ENCODE measurements at regions not wholly inside any gene's neighbourhood (a gene's known extent, or its start where the extent isn't known, plus 50 kb on each side); places are given as distances from the start of the nearest gene placed in this dataset.
"Not testable (repeated sequence)": the region's sequence is repeated elsewhere in the genome, so short reads cannot be mapped to it uniquely, and the experiment has no call there.

- DNase-seq = no peak
Observed at GRCh38 chr18:49693717-49694005, 119.7 kb downstream of the ACAA2 start.

DNA sequence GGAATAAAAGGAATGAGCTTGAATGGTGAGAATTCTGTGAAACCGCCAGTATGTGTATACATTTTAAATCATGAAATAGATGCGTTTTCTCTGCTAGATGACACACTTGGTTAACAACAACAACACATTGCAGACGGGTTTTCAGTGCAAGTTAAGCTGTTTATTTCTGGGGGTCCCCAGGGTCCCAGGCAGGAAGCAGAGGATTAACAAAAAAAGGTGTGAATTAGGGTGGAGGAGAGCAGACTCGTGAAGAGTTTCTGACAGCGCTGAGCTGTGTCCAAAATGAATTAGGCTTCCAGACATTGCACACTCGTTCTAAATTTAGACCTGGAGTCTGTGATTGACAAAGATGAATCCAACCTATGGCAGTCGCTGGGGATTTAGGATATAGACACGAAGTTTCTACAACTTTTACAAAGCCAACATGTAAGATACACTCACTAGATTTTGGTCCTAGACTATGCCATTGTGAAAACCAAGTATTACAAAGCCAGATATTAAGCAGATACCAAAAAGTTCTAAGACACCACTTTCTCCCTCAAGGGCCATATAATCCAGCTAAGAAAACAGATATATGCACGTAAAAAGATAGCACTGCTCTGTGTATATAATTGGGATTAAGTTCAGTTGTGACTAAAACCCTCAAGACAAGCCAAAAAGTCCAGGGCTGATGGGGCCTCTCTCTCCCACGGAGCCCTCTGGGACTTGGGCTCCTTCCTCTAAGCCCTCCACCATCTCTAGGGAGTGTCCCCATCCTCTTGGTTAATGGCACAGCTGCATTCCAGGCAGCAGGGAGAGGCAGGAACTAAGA, 120.2 kb downstream of the ACAA2 start:
- no peak for DNase-seq

DNA sequence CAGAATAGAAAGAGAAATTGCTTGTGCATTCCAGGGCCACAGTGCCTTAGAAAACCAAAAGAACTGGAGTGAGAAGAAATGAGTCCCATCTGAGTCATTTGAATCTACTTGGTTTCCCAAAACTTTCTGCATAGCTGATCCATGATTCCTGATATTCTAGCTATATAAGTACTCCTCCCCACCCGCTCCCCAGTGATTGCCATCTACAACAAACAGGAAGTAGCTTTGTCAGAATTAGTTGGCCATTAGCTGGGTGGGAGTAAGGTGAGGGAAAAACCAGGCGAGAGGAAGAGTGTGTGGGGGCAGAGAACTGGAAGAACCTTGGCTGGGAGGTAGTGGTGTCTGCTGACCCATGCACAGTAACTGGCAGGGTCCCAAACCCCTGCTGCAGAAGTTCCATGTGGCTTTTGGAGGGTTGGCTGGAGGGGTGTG, 122.1 kb downstream of the ACAA2 start:
- no peak for DNase-seq

GRCh38 chr18:49690312-49690711, 123.0 kb downstream of the ACAA2 start:
- no peak for DNase-seq

DNA sequence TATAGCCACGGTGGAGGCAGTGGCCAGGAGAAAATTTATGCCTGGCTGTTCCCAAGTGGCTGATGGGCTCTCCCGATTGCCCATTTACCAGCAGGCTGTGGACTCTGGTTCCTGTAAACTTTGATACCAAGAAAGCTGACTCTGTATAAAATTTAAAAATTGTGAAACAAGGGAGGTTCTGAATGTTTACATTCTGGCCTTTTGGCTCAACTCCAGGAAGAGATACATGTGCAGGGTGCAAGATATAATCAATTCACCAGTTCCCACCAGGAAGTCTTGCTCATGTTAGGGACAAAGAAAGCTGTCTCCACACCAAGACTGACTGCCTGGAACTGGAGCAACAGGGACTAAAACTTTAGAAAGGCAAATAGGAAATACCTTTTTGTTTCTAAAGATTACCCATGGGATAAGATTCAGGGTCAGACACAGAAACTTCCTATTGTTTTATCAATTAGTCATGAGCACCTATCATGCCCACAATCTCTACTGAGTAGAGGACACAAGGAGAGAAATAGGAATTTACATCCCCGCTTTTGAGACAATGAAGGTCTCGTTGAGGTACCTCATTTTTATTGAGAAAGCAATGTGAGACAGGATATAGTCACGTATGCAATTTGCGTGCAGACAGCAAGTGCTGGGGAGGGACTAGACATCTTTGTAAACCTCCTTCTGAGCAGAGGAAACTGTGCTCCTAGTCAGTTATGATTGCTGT, 123.5 kb downstream of the LIPG start:
- no peak for DNase-seq

DNA sequence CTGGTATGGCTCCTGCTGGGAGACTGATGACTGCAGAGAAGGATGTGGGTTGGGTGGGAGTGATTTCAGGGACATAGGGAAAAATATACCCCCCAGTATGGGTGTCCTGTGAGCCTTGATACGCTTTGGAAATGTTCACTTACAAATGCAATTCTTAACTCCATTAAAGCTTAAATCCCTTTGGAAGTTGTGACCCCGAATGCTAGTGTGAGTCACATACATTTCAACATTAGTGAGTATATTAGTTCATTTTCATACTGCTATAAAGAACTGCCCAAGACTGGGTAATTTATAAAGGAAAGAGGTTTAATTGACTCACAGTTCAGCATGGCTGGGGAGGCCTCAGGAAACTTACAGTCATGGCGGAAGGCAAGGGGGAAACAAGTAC, 120.9 kb downstream of the LIPG start:
- not testable (repeated sequence) for DNase-seq

DNA sequence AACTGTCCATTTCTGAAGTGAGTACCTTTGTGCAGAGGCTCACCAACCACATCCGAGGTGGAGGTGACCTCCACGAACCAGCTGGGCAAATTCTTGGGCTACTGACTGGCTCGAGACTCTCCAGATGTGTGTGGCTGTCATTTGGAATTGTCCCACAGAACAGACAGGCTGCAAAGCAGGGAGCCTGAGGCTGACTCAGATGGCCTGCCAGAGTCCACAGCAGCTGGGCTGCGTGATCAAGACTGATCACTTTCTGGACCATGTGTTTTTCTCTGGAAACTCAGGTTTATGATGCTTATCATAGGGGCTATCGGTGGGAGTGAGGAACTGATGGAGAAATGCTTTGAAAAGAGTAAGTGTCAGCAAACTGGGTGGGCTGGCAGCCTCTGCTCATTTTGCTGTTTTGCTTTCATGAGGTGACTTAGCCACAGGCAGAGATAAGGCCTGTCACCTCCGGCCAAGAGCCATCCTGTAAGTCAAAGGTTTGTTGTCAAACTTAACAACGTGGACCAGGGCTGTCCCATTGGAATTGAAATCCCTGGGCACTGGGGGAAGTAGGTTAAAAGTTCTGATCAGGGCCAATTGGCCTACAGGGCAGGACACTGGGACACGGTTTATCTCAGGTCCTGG, 120.4 kb downstream of the LIPG start:
- no peak for DNase-seq

DNA sequence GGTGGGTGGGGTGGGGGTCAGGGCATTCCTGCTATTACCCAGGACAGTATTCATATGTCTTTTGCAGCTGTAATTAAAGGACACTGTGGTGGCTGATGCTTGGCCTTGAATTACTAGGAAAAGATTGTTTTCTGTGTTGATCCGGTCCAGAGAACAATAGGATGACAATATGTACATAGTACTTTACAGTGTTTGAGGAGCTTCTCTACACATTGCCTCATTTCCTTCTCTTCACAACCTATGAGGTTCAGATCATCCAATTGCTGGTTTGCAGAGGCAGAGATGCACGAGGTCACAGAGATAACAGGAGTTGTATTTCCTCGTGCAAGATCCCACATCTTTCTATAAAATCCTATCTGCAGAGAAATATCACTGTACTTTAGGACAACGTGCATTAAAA, 119.5 kb downstream of the LIPG start:
- DNase-seq = no peak

DNA sequence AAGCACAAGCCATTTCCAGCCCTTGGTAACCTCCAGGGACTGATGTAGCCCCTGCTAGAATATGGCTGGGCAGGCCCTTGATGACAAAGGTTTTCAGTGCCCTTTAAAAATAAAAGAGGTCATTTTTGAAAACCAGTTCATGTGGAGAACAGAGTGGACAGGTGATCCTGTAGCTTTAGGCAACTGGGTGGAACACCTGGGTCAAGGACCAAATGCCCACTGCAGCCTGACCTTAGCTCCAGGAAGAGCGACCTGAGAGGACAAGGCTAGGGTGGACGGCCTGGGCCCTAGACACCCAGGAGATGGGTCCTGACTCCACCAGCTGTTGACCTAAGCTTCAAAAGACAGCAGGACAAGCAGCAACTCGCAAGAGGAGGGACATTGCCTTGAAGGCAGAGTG, 116.6 kb downstream of the LIPG start:
- DNase-seq = no peak

DNA sequence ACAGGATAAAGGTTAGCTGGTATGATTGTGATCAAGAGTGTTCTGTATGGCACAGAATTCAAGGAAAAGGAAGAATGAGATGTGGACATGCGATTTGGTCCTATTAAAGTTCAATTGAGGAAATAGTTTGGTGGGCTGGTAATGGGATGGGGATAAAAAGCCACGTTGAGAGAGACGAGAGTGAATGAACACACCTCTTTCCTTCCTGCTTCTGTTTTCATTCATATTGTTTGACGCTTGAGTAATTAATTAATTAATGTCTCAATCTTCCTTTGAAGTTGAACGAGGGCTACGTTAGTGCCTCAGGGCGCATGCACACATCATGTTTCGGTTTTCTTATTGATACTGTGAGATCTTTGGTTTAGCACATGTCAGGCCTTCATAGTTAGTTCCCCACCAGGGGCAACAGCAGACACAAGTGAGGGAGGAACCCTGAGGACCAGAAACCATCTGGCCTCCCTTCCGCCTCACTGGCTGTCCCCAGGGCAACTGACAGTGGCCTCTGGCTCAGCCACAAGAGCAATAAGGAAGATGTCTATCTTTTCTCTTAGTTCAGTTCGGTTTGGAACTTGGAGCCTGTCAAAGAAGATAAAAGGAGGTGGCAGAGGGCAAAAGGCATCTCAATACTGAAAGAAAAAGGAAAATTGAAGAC, 116.0 kb downstream of the LIPG start:
- peak; percentile 88 for DNase-seq

GRCh38 chr18:49677081-49677480, 115.2 kb downstream of the LIPG start:
- no peak for DNase-seq

- no peak for DNase-seq
Observed at GRCh38 chr18:49673281-49673680, 111.4 kb downstream of the LIPG start.

DNA sequence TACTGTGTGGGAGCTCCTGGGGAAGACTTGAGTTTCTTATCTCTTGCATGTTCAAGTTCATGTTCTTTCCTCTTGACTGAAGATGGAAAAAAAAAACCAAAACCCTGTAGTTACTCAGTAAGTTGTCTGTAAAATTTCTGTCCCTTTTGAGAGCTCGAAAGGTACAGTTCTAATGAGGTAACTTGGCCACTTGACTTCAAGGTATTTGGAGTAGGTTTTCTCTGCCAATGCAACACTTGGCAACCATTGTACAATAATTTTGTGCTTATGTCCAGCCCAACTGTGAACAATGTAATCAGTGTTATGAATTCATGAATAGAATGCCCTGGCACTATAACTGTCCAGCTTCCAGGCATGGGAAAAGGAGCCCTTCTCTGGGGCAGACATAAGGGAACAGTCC, 111.0 kb downstream of the LIPG start:
- DNase-seq = no peak

- no peak for DNase-seq
Observed at GRCh38 chr18:49669403-49669802, 107.5 kb downstream of the LIPG start.

GRCh38 chr18:49668574-49669275, 106.9 kb downstream of the LIPG start:
- peak; percentile 70 for DNase-seq

- DNase-seq = no peak
Observed at GRCh38 chr18:49667462-49667861, 105.6 kb downstream of the LIPG start.

GRCh38 chr18:49666045-49666775, 104.4 kb downstream of the LIPG start:
- DNase-seq = no peak

DNA sequence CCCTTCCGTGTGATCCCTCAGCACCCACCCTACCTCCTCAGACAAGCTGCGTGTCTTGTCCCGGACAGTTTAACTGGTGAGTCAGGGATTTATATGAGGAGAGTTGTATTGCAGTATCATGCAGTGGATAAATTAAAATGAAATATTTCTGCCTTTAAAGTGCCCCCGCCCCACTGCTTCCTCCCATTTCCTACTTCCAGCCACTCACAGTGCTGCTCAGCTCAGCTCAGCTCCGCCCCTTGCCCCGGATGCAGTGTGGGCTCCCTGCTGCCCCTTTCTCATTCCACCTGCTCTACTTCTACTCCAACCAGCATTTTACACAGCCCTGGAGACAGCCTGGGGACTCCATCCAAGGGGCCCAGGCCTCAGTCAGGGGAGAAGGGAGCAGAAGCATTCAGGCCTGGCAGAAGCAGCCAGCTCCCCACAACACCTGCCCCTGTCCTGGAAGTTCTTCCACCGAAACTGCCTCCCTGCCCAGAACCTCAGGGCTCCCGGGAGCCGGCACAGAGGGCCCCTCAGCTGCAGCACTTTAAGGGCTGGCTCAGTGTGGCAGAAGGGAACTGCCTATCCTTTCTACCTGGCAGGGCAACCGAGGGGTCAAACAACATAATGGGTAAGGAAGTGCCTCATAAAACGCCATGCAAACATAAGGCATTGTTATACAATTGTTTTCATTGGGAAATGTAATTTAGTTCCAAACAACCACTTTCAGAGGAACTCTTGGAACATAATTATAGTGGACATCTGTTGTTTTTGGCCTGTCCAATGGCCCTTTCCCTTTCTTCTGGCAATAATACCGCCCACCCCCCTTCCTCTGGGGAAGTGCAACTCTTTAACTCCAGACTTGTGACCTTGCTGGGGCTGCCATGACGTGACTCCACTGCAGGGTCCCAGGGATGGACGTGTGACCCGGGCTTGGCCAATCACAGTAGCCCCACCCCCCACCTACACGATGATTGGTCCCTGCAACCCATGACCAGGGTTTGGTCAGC, 102.3 kb downstream of the LIPG start:
- peak; percentile 50 for DNase-seq

DNA sequence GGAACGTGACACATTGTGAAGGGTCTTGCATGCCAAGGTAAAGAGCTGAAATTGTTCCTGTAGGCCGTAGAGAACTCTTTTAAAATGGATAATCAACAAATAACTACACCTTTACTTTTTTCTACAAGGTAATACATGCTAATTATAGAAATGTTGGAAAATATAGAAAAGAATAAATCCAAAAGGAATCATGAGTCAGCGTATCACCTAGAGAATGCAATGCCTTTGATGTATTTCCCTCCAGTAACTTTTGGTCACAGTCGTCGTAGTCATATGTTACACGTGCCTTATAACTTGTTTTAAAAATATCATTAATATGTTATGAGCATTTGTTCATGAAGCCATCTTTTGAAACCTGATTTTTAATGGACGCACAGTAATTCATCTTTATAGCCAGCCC, 100.6 kb downstream of the LIPG start:
- DNase-seq = no peak

DNA sequence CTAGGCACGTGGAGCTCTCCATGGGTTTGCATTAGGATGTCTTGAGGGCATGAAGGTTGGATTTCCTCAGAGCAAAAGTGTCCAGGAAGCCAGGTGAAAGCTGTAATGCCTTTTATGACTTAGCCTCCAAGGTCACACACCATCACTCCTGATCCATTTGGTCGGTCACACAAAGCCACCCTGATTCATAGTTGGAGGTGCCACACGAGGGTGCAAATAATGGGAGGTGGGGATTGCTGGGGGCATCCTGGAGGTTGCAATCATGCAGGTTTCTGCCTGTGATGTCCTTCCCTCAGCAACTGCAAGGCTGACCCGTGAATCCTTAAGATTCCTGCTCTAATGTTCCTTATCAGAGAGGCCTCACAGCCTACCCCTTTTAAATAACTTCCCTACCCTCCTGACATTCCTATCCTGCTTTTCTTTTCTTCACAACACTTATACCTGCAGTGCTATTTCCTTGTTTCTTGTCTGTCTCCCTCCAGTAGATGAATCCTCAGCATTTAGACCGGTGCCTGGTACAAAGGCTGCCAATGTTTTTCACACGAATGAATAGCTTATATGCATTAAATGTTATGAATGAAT, 97.1 kb downstream of the LIPG start:
- no peak for DNase-seq
